Mucosa of descending colon (tissue), 3 donors: ENCODE measurements at regions not wholly inside any gene's neighbourhood (a gene's known extent, or its start where the extent isn't known, plus 50 kb on each side); places are given as distances from the start of the nearest gene placed in this dataset.

Experiments
- ATAC-seq: fragments of 200-7000 bp; cut with Tn5 transposase; one replicate; pipeline ENCODE4 v1.9.1; 2020; ENCODE audit warnings: mild to moderate bottlenecking, moderate library complexity
- DNase-seq, 3 donors: peaks; one replicate each; pipeline ENCODE4 v3.0.0-alpha.2; 2020
- H3K36me3 ChIP-seq: fragments of 200-600 bp; one replicate; pipeline ENCODE4 v1.8.0; 2021; ENCODE audit warnings: low read depth, mild to moderate bottlenecking
- H3K4me1 ChIP-seq: fragments of 200-600 bp; one replicate; pipeline ENCODE4 v1.8.0; 2021; ENCODE audit warnings: low read depth, mild to moderate bottlenecking
- H3K4me3 ChIP-seq: fragments of 200-600 bp; one replicate; pipeline ENCODE4 v1.8.0; 2021; ENCODE audit warnings: mild to moderate bottlenecking
- H3K9me3 ChIP-seq: fragments of 200-600 bp; one replicate; pipeline ENCODE4 v1.8.0; 2021; ENCODE audit warnings: mild to moderate bottlenecking
- intact Hi-C, 2 donors: fragments of 100-400 bp; cut with DNase I in 1 of 2; cut with micrococcal nuclease in 1 of 2; formaldehyde crosslinking; loops; one replicate each; pipeline versions ENCODE4 v1.11.0 to v1.11.1; 2022; cut with DNase I, micrococcal nuclease
- TF ChIP-seq, protein P1 (sequence below): fragments of 200-600 bp; IDR thresholded peaks from one replicate; pipeline ENCODE4 v1.8.0; 2022; ENCODE audit warnings: antibody characterized with exemption, mild to moderate bottlenecking
- donor health status: DM: no; HTN: no; CAD: no; lungs with moderate emphysema.
- donor health status: DM: no; HTN: no; CAD: no.
- donor health status: DM: no; HTN: yes; CAD: no.

DNA sequence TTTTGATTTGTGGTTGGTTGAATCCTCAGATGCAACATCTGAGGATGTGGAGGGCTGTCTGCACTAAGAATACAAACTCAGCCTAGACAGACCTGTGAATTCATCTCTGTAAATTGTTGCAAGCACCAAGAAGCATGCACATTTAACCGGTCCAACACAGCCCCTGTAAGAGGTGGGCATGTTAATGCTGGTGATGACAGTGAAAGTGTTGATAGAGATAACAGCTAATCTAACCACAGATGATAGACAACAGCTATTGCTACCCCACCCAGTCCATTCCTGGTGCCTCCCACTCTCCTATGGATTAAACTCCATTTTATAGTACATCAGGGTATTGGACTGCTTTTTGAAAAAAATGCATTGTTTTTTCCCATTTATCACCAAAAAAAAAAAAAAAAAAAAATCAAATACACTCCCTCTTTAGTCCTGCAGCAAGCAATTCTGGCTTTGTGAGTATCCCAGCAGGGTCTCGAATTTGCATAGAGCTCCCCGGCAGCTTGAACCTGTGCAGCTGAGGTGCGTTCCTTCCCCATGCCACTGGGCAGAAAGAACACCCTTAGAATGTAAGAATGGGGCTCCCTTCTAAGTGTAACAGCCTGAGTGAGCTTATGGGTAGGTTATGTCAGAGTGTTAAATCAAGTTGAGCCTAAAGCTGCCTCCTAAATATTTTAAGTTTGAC is 270.9 kb upstream of the JARID2 start:
- intact Hi-C loops, result no loop called here
- TF ChIP-seq, protein P1, sequence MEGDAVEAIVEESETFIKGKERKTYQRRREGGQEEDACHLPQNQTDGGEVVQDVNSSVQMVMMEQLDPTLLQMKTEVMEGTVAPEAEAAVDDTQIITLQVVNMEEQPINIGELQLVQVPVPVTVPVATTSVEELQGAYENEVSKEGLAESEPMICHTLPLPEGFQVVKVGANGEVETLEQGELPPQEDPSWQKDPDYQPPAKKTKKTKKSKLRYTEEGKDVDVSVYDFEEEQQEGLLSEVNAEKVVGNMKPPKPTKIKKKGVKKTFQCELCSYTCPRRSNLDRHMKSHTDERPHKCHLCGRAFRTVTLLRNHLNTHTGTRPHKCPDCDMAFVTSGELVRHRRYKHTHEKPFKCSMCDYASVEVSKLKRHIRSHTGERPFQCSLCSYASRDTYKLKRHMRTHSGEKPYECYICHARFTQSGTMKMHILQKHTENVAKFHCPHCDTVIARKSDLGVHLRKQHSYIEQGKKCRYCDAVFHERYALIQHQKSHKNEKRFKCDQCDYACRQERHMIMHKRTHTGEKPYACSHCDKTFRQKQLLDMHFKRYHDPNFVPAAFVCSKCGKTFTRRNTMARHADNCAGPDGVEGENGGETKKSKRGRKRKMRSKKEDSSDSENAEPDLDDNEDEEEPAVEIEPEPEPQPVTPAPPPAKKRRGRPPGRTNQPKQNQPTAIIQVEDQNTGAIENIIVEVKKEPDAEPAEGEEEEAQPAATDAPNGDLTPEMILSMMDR, result no peak
- H3K4me1 ChIP-seq, result no peaks in the 10 kb centered on the region
- no peak overlapping the region for H3K4me3 ChIP-seq
- no peaks in the 10 kb centered on the region for H3K9me3 ChIP-seq
- no peaks in the 10 kb centered on the region for H3K36me3 ChIP-seq
- ATAC-seq (no peak), DNase-seq (no peak)

DNA sequence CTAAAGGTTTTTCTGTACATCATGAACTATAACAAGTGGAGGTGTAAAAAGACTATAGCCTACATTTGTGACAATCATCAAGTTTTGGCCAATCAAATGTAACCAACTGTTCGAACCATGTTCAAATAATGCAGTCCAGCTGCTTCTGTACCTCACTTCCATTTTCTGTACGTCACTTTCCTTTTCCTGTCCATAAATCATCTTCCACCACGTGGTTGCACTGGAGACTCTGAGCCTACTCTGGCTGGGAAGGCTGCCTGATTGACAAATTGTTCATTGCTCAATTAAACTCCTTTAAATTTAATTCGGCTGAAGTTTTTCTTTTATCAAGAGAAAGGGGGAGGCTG is 270.4 kb upstream of the JARID2 start:
- TF ChIP-seq, protein P1, result no peak
- H3K4me3 ChIP-seq, result no peak overlapping the region
- ATAC-seq (no peak), DNase-seq (no peak)
- intact Hi-C loops, result no loop called here
- no peaks in the 10 kb centered on the region for H3K9me3 ChIP-seq
- no peaks in the 10 kb centered on the region for H3K36me3 ChIP-seq
- H3K4me1 ChIP-seq, result no peaks in the 10 kb centered on the region

GRCh38 chr6:14977747-14978382 is 268.0 kb upstream of the JARID2 start:
- no peak overlapping the region for H3K4me3 ChIP-seq
- intact Hi-C loops, result no loop called here
- no peaks in the 10 kb centered on the region for H3K36me3 ChIP-seq
- H3K9me3 ChIP-seq, result no peaks in the 10 kb centered on the region
- H3K4me1 ChIP-seq, result no peaks in the 10 kb centered on the region
- no peak for DNase-seq
- TF ChIP-seq, protein P1, result no peak
- ATAC-seq, result no peak

GRCh38 chr6:14981960-14982359 is 263.9 kb upstream of the JARID2 start:
- Histone ChIP-seq H3K36me3 (no peaks in the 10 kb centered on the region), H3K9me3 (no peaks in the 10 kb centered on the region), H3K4me1 (no peaks in the 10 kb centered on the region), H3K4me3 (no peak overlapping the region)
- TF ChIP-seq, protein P1, result no peak
- no peak for ATAC-seq
- no peak for DNase-seq
- intact Hi-C loops, result no loop called here

GRCh38 chr6:14983599-14984518 is 262.0 kb upstream of the JARID2 start:
- H3K4me1 ChIP-seq, result no peaks in the 10 kb centered on the region
- H3K9me3 ChIP-seq, result no peaks in the 10 kb centered on the region
- intact Hi-C loops, result no loop called here
- DNase-seq, result peak in 1 of 3 donors; percentile 20
- ATAC-seq, result no peak
- no peaks in the 10 kb centered on the region for H3K36me3 ChIP-seq
- TF ChIP-seq, protein P1, result no peak
- H3K4me3 ChIP-seq, result no peak overlapping the region
